OCI-LY3 (cell line): ENCODE measurements at regions not wholly inside any gene's neighbourhood (a gene's known extent, or its start where the extent isn't known, plus 50 kb on each side); places are given as distances from the start of the nearest gene placed in this dataset.

Source experiments
- CTCF ChIP-seq: fragments of 200-600, 300-600 bp; sonication (generic); IDR thresholded peaks from 2 replicates; pipeline ENCODE4 v1.5.1; 2014; ENCODE audit warnings: antibody characterized with exemption, low read length, low read depth
- EZH2phosphoT487 ChIP-seq: fragments of 200-600 bp; shearing (Covaris generic); IDR thresholded peaks from 2 replicates; pipeline ENCODE4 v1.6.1; 2018; ENCODE audit warnings: antibody characterized with exemption, mixed run types, low read depth

- TF ChIP-seq CTCF (no peak), EZH2phosphoT487 (no peak)
Observed at GRCh38 chr12:42868291-42868690, 278.7 kb upstream of the PRICKLE1 start.
